ENCODE measurements at regions not wholly inside any gene's neighbourhood (a gene's known extent, or its start where the extent isn't known, plus 50 kb on each side); places are given as distances from the start of the nearest gene placed in this dataset.
"Not testable (repeated sequence)": the region's sequence is repeated elsewhere in the genome, so short reads cannot be mapped to it uniquely, and the experiment has no call there.

DNA sequence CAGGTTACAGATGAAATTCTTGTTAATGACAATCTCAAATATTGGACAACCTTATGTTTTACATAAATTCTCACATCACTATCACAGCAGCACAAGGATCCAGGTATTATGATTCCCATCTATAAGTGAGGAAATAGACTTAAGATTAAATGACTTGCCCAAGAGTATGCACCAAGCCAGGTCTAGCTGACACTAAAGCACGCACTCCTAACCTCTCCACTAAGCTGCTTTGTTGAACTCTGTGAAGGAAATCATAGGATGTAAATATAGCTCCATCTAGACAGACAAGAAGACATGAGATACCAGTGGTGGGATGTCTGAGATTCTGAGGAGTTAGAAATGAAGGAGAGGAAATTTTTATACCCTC is 87.9 kb downstream of the PHLDA1 start:
- intact Hi-C loops (cut with DNase I): no loop called here
- Histone ChIP-seq H3K4me1 (peaks cover 8% of the 10 kb centered on the region), H3K27me3 (no peaks in the 10 kb centered on the region), H3K4me3 (no peak overlapping the region), H3K36me3 (no peaks in the 10 kb centered on the region), H3K9me3 (no peaks in the 10 kb centered on the region), H3K9ac (ENCODE audit: low read depth in 2 of 2, low read length in 2 of 2) (no peak overlapping the region), H3K27ac (peak overlapping the region; percentile 75)
- TF ChIP-seq, protein P1, sequence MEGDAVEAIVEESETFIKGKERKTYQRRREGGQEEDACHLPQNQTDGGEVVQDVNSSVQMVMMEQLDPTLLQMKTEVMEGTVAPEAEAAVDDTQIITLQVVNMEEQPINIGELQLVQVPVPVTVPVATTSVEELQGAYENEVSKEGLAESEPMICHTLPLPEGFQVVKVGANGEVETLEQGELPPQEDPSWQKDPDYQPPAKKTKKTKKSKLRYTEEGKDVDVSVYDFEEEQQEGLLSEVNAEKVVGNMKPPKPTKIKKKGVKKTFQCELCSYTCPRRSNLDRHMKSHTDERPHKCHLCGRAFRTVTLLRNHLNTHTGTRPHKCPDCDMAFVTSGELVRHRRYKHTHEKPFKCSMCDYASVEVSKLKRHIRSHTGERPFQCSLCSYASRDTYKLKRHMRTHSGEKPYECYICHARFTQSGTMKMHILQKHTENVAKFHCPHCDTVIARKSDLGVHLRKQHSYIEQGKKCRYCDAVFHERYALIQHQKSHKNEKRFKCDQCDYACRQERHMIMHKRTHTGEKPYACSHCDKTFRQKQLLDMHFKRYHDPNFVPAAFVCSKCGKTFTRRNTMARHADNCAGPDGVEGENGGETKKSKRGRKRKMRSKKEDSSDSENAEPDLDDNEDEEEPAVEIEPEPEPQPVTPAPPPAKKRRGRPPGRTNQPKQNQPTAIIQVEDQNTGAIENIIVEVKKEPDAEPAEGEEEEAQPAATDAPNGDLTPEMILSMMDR (IDR thresholded peaks at IDR 0.05): no peak
- no peak for DNase-seq

DNA sequence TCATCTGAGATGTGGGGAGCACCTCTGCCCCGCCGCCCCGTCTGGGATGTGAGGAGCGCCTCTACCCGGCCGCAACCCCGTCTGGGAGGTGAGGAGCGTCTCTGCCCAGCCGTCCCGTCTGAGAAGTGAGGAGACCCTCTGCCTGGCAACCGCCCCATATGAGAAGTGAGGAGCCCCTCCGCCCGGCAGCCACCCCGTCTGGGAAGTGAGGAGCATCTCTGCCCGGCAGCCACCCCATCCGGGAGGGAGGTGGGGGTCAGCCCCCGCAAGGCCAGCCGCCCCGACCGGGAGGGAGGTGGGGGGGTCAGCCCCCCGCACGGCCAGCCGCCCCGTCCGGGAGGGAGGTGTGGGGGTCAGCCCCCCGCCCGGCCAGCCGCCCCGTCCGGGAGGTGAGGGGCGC is 89.9 kb downstream of the PHLDA1 start:
- H3K36me3 ChIP-seq; DNase-seq; H3K9ac ChIP-seq (ENCODE audit: low read depth in 2 of 2, low read length in 2 of 2); H3K27ac ChIP-seq; H3K4me1 ChIP-seq; intact Hi-C loops (cut with DNase I); H3K9me3 ChIP-seq; H3K4me3 ChIP-seq; H3K27me3 ChIP-seq: not testable (repeated sequence)

DNA sequence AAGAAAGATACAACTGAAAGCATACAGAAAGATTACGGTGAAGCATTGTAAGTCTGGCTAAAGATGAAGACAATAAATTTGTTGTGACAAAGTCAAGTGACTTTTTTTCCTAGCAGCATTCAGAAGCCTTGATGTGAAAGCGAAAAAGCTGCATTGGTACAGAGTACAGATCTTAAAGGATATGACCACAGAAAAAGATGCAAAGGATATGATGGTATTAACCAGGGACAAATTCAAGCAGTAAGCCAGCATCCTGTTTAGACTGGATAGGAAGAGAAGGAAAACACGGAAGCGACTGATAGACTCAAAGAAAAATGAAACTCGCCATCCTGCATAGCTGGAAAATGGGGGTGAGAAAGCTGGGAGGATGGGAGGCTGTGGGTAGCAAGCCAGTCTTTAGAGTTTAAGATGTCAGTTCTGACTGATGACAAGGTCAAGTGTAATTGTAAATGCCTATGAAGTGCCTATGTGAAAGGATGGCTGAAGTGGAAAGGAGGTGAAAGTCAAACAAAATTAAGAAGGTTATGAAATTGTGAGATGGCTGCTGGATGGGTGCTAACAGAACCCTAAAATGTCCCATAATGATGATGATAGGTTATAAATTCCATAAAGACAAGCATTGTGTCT is 92.4 kb downstream of the PHLDA1 start:
- no peaks in the 10 kb centered on the region for H3K27me3 ChIP-seq
- H3K9ac ChIP-seq (ENCODE audit: low read depth in 2 of 2, low read length in 2 of 2): no peak overlapping the region
- TF ChIP-seq, protein P1 (IDR thresholded peaks at IDR 0.05): no peak
- H3K36me3 ChIP-seq: no peaks in the 10 kb centered on the region
- no peak overlapping the region for H3K27ac ChIP-seq
- H3K9me3 ChIP-seq: no peaks in the 10 kb centered on the region
- DNase-seq: no peak
- H3K4me3 ChIP-seq: no peak overlapping the region
- peaks cover 5% of the 10 kb centered on the region for H3K4me1 ChIP-seq
- intact Hi-C loops (cut with DNase I): no loop called here

- Histone ChIP-seq H3K4me1 (no peaks in the 10 kb centered on the region), H3K4me3 (no peak overlapping the region), H3K9me3 (no peaks in the 10 kb centered on the region), H3K27me3 (no peaks in the 10 kb centered on the region), H3K27ac (no peak overlapping the region), H3K36me3 (no peaks in the 10 kb centered on the region), H3K9ac (ENCODE audit: low read depth in 2 of 2, low read length in 2 of 2) (no peak overlapping the region)
- DNase-seq: no peak
- intact Hi-C loops (cut with DNase I): no loop called here
- TF ChIP-seq, protein P1 (IDR thresholded peaks at IDR 0.05): no peak
Observed at GRCh38 chr12:75938189-75938588, 93.4 kb downstream of the PHLDA1 start.

GRCh38 chr12:75937486-75937885 is 94.1 kb downstream of the PHLDA1 start:
- no peaks in the 10 kb centered on the region for H3K27me3 ChIP-seq
- intact Hi-C loops (cut with DNase I): no loop called here
- TF ChIP-seq, protein P1 (IDR thresholded peaks at IDR 0.05): no peak
- no peak overlapping the region for H3K27ac ChIP-seq
- no peaks in the 10 kb centered on the region for H3K9me3 ChIP-seq
- no peaks in the 10 kb centered on the region for H3K4me1 ChIP-seq
- no peak overlapping the region for H3K4me3 ChIP-seq
- H3K36me3 ChIP-seq: no peaks in the 10 kb centered on the region
- DNase-seq: no peak
- no peak overlapping the region for H3K9ac ChIP-seq (ENCODE audit: low read depth in 2 of 2, low read length in 2 of 2)

GRCh38 chr12:75936515-75937440 is 94.8 kb downstream of the PHLDA1 start:
- no peak overlapping the region for H3K4me3 ChIP-seq
- H3K9ac ChIP-seq (ENCODE audit: low read depth in 2 of 2, low read length in 2 of 2): no peak overlapping the region
- no peaks in the 10 kb centered on the region for H3K4me1 ChIP-seq
- H3K27ac ChIP-seq: no peak overlapping the region
- H3K36me3 ChIP-seq: no peaks in the 10 kb centered on the region
- TF ChIP-seq, protein P1 (IDR thresholded peaks at IDR 0.05): no peak
- DNase-seq: no peak
- no peaks in the 10 kb centered on the region for H3K27me3 ChIP-seq
- intact Hi-C loops (cut with DNase I): no loop called here
- H3K9me3 ChIP-seq: no peaks in the 10 kb centered on the region

Data from colonic mucosa (tissue), 4 donors.